GM12873 (cell line): ENCODE measurements at regions not wholly inside any gene's neighbourhood (a gene's known extent, or its start where the extent isn't known, plus 50 kb on each side); places are given as distances from the start of the nearest gene placed in this dataset.
A peak's percentile ranks its signal among the peaks of the same experiment; 100 is the strongest.

Experiments used
- TF ChIP-seq, protein P1 (sequence below): IDR thresholded peaks from 2 replicates; pipeline ENCODE4 v1.5.1; 2012; ENCODE audit warnings: low read depth, mild to moderate bottlenecking, moderate library complexity, low read length, control low read depth; ENCODE audit not compliant: insufficient read depth; ENCODE audit errors: missing control alignments

DNA sequence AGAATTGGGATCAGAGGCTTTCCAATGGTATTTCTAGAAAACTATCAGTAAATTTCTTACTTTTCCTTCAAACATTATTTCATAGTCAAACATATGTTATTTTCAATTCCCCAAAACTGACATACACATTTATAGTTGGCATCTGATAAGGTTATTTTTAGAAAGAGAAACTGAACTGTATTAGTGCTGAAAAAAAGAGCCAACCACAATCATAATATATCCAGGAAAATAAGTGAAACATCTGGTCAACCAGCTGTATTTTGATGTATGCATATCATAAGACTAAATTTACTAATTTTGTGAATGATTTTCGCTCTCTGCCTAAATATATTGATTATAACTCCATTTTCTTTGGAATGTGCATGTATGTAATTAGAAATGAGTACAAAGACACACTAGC, 554.2 kb downstream of the FLRT2 start:
- TF ChIP-seq, protein P1, sequence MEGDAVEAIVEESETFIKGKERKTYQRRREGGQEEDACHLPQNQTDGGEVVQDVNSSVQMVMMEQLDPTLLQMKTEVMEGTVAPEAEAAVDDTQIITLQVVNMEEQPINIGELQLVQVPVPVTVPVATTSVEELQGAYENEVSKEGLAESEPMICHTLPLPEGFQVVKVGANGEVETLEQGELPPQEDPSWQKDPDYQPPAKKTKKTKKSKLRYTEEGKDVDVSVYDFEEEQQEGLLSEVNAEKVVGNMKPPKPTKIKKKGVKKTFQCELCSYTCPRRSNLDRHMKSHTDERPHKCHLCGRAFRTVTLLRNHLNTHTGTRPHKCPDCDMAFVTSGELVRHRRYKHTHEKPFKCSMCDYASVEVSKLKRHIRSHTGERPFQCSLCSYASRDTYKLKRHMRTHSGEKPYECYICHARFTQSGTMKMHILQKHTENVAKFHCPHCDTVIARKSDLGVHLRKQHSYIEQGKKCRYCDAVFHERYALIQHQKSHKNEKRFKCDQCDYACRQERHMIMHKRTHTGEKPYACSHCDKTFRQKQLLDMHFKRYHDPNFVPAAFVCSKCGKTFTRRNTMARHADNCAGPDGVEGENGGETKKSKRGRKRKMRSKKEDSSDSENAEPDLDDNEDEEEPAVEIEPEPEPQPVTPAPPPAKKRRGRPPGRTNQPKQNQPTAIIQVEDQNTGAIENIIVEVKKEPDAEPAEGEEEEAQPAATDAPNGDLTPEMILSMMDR, result no peak

GRCh38 chr14:86083616-86084015, 553.7 kb downstream of the FLRT2 start:
- TF ChIP-seq, protein P1, result no peak

DNA sequence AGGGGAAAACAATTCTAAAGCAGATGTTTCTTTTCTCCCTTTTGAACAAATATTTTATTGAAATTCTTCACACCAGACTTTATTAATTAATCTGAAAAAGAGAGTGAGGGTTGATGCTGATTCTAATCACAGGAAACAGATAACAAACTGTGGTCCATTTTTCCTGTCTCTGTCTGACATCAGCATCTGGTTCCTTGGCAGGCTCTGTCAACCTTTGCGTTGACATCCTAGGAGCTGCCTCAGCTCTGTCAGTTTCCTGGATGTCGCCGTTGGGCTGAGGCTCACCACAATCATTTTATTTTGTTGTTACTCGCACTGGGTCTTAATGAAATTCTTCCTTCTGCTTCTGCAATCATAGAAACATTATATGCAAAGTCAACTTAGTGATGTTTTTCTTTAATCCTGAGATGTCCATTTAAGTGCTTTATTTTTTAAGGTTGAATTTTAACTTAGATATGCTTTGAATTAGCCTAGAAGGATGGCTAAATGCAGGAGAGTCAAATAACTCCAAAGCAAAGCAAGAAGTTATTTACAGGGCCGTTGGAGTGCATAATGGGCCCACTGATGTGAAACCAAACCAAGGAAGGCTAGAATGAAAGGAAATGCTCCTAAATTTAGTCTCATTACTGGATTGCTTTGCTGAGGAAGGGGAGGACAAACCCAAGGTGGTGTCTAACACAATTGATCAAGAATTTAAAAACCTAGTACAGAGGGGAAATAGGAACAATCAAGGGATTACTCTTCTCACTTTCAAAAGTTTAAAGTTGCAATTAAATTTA, 542.4 kb downstream of the FLRT2 start:
- TF ChIP-seq, protein P1, result no peak

GRCh38 chr14:86066651-86067050, 536.7 kb downstream of the FLRT2 start:
- TF ChIP-seq, protein P1, result no peak

GRCh38 chr14:86065407-86065806, 535.5 kb downstream of the FLRT2 start:
- TF ChIP-seq, protein P1, result no peak

- TF ChIP-seq, protein P1, result peak; percentile 70
Observed at GRCh38 chr14:86057018-86057667, 527.2 kb downstream of the FLRT2 start.

DNA sequence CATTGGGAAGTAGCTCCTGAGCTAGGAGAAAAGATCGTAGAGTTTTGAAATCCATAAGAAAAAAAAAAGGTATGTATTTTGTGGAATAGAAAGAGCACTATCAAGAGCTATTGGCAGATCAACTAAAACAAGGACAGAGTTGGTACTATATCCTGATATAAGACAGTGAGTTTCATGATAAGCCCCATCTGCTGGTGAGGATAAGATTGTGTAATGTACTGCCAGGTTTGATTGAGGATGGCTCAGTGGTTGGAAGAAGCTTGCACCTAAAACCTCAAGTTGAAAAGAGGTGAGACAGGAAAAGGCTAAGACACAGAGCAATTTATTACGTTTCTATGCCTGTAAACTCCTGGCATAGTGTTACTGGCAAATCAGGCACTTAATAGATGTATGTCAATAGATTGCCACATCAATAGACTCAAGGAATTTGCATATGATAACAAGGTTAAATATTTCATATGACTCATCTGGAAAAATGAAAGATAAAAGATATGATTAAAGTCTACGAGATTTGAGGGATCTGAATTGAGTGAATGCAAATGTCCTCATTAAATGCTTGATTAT, 525.6 kb downstream of the FLRT2 start:
- TF ChIP-seq, protein P1, result no peak
